Omental fat pad (tissue), 3 donors: ENCODE measurements at regions not wholly inside any gene's neighbourhood (a gene's known extent, or its start where the extent isn't known, plus 50 kb on each side); places are given as distances from the start of the nearest gene placed in this dataset.
A peak's percentile ranks its signal among the peaks of the same experiment; 100 is the strongest.

Experiments used
- ATAC-seq: fragments of 150-250 bp; one replicate; pipeline ENCODE4 v1.9.1; 2016; ENCODE audit warnings: mild to moderate bottlenecking, moderate library complexity; ENCODE audit not compliant: low FRiP score
- DNase-seq: peaks from one replicate; pipeline ENCODE4 v3.0.0-alpha.2; 2019; ENCODE audit warnings: low spot score
- TF ChIP-seq, protein P1 (sequence below), 3 donors: fragments of 450-650 bp; IDR thresholded peaks; one replicate each; pipeline ENCODE4 v1.5.1; 2016 to 2017; ENCODE audit warnings: antibody characterized with exemption in 3 of 3, mild to moderate bottlenecking in 3 of 3, moderate library complexity in 2 of 3

DNA sequence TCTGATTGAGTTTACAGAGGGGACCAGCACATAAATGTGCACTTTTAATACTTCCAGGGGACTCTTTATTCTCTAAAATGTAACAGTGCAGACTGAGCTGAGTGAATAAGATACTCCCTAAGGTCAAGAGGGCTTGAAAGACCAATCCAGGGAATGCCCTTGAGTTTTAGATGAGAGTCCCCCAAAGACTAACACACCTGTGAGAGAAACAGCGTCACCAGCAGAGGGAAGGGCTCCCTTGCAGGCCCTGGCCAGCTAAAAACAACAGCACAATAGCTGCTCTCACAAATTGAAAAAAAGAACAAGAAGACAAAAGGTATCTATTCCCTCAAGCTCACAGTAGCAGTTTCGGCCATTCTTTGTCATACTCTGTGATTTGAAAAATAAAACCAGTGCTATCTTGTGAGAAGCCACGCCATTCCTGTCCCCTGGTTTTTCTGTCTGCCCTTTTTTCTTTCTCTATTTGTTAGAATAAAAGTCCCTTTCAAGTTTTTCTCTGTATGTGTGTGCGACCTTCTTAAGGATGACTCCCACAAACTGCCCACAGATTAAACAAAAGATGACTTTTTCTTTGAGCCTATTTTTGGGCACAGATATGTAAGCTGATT, 230.4 kb upstream of the BMPER start:
- DNase-seq (no peak), ATAC-seq (no peak)
- TF ChIP-seq, protein P1, sequence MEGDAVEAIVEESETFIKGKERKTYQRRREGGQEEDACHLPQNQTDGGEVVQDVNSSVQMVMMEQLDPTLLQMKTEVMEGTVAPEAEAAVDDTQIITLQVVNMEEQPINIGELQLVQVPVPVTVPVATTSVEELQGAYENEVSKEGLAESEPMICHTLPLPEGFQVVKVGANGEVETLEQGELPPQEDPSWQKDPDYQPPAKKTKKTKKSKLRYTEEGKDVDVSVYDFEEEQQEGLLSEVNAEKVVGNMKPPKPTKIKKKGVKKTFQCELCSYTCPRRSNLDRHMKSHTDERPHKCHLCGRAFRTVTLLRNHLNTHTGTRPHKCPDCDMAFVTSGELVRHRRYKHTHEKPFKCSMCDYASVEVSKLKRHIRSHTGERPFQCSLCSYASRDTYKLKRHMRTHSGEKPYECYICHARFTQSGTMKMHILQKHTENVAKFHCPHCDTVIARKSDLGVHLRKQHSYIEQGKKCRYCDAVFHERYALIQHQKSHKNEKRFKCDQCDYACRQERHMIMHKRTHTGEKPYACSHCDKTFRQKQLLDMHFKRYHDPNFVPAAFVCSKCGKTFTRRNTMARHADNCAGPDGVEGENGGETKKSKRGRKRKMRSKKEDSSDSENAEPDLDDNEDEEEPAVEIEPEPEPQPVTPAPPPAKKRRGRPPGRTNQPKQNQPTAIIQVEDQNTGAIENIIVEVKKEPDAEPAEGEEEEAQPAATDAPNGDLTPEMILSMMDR (IDR thresholded peaks at IDR 0.05): no peak

DNA sequence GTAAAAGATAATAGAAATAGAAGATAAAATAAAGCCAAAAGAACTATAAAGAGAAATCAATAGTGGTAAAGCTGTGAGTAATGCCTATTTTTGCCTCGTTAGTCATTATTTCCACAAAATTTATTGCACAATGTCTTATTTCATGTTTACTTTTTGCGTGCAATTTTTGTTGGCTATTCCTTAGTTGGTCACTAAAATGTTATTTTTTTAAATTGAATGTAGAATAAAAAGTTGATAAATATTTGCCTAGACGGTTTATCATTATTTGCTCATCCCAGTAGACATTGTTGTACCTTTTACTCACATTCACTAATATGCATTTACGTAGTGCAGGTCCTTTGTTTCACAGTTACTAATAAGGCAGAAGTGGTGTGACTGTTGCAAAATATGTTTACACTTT, 227.8 kb upstream of the BMPER start:
- TF ChIP-seq, protein P1 (IDR thresholded peaks at IDR 0.05): no peak
- ATAC-seq (no peak), DNase-seq (no peak)

- TF ChIP-seq, protein P1 (IDR thresholded peaks at IDR 0.05): no peak
- DNase-seq (no peak), ATAC-seq (no peak)
These were observed 226.6 kb upstream of the BMPER start for GRCh38 chr7:33678569-33679335.

DNA sequence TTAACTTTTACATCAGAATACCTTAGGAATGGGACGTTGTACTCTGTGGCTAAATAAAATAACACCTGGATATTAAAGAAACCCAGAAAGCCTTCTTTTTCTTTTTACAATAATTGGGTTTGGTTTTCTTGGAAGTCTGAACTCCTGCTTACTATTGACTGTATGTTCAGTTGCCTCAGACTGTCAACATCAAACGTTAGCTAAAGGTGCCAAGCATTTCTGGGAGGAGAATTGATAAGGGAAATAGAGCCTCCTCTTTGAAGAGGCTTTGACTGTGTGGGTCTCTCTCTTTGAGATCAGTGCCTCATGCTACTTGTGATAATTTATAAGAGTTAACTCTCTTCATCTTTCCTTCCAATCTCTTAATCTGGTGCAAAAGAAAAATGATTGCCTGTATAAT, 224.7 kb upstream of the BMPER start:
- TF ChIP-seq, protein P1 (IDR thresholded peaks at IDR 0.05): no peak
- ATAC-seq (no peak), DNase-seq (no peak)

- ATAC-seq (no peak), DNase-seq (no peak)
- TF ChIP-seq, protein P1 (IDR thresholded peaks at IDR 0.05): no peak
These were observed 219.8 kb upstream of the BMPER start for GRCh38 chr7:33685503-33685902.

DNA sequence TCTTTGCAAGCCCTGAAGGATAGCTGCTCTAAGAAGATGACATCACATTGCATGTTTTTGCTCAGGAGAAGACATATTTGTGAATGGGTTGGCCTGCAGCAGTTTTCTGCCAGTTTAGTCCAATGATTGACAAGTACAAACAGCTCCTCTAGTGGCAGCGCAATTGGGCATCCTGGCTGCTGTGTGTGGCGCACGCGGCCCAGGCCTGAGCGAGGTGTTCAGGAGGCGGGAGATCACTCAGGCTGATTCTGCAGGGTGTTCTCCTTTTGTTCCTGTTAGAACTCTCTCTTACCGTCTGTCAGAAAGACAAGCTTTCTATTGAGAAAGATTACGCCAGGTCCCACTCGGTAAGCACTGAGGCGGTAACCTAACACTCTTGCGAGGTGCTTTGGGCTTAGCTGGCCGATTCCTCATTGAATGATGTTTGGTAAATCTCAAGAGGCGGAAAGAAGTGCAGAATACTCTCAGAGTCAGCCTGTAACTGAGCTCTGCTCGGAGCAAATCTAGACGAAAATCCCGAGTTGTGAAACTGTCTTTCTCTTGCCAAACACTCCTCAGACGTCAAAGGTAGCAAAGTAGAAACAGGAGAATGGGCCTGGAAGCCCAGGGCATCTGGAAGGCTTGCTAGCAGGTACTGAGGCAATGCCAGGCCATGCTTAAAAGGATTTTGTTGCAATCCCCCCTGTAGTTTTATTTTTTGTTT, 219.2 kb upstream of the BMPER start:
- TF ChIP-seq, protein P1 (IDR thresholded peaks at IDR 0.05): no peak
- ATAC-seq (peak; percentile 62), DNase-seq (no peak)
